Frontal cortex (tissue), 3 donors: ENCODE measurements at regions not wholly inside any gene's neighbourhood (a gene's known extent, or its start where the extent isn't known, plus 50 kb on each side); places are given as distances from the start of the nearest gene placed in this dataset.

Experiments
- DNase-seq, 2 donors: peaks; one replicate each; pipeline ENCODE4 v3.0.0; 2012; ENCODE audit warnings: low spot score in 2 of 2
- FAIRE-seq: peaks from 2 replicates; lab custom pipeline; 2012; peaks lifted over from hg19 to GRCh38; lab: Jason Lieb, UNC
- donor health status: control.
- donor health status: control.
- donor health status: control.

DNA sequence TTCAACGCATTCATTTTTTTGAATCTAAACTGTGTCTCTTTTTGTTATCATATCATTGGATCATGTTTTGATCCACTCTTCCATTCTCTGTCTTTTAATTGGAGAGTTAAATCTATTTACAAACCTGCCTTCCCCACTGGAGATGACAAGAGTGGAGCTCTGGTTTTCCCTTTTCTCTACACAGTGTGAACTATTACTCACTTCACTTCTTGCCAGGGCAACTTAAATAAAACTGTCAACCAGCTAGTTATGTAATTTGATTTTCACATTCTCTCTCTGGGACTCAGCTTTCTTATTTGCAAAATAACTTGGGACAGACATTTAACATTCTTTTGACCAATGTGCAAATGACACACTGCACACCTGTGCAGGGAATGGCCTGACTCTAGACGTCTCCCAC is 230.8 kb upstream of the CST7 start:
- DNase-seq (no peak), FAIRE-seq (no peak)

DNA sequence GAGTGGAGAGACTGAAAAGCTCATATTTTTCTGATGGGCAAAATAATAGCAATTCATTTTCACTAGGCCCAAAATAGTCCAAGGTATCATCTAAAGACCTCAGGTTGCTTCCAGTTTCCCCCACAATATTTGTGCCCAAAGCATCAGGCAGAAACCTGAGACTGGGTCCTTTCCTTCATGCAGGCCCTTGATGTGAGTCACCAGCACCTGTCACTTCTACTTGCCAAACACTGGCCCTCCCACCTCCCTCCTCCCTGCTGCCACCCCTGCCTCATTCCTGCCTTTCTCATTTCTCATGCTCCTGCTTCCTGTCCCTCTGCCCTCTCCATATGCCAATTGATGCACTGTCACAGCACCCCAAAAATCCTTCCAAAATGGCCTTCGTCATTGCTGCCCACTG is 230.4 kb upstream of the CST7 start:
- DNase-seq (no peak), FAIRE-seq (no peak)

DNA sequence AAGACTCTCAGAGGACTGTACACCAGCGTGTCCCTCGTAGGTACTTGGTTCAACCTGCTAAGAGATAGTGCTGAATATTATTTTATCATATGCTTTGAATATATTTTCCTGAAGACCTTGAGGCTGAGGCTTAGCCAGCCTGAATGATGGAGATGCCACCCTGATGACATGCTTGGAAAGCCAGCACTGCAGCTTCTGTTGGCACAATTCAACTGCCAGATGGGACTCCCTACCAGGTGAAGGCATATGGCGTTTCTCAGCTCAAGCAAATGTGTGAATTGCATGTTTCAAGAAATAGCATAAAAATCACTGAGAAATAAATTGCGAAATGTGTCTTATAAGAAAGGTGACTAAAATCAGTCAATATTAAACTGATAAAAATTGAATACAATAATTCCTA is 228.1 kb upstream of the CST7 start:
- DNase-seq, result no peak
- FAIRE-seq, result no peak

DNA sequence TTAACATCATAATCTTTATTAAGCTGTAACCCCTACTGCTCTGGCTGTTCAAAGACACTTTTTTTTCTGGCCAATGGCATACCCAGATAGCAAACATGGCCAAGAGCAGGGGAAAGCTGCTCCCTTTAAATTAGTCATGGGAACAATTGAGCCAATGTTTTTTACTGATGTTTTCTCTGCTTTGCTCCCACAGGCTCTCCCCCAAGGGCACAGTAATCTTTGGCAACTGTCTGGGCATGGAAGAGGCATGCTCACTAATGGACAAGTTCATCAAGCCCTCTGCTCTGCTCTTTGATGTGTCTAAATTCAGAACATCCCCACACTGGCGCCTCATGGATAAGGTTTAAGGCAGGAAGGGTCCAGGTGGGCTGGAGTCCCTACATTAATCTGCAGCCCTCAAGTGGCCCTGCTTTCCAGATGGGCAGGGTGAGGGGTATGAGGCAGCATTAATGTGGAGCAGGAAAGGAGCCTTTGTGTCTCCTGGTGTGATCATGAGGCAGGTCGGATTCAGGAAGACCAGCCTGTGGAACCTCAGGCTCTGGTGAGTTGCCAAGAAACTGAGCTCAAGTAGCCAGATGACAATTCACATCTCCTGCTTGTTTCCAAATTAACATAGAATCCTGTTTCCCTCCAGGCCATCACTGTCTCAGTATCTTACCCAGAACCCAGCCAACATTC is 227.0 kb upstream of the CST7 start:
- DNase-seq, result no peak
- no peak for FAIRE-seq

DNA sequence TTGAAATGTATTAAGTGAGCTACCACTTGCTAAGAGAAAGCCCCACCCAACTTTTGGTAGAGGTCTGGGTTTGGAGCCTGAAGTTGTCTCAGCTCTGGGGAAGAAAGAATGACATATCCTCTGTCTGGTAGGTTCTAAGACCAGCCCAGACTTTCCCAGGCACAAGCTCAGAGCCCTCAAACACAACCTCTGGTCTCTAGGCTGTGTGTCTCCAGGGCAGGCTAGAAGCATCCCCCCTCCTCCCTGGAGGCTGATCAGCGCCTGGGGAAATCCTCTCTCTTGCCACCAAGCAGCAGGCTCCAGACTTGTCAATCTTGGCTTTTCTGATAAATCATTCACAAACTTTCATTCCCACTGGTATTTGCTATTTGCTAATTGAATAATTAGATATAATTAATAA is 226.5 kb upstream of the CST7 start:
- no peak for DNase-seq
- FAIRE-seq, result no peak

DNA sequence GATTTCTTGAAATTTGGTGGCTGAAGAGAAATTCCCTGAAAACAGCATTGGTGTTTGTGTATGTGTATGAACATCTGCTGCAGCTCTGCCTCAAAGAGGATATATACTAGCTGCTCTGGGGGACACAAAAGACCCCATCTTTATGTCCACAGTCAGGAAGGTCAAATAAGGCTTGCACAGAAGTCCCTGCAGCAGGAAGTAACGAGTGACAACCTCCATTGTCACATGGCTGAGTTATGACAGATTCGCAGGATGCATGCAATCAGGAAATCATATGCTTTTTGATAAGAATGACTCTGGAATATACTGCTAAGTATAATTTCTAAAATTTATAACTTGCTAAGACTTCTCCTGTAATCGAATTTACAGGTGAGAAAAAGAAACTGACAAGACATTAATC is 225.9 kb upstream of the CST7 start:
- DNase-seq, result no peak
- FAIRE-seq, result no peak

DNA sequence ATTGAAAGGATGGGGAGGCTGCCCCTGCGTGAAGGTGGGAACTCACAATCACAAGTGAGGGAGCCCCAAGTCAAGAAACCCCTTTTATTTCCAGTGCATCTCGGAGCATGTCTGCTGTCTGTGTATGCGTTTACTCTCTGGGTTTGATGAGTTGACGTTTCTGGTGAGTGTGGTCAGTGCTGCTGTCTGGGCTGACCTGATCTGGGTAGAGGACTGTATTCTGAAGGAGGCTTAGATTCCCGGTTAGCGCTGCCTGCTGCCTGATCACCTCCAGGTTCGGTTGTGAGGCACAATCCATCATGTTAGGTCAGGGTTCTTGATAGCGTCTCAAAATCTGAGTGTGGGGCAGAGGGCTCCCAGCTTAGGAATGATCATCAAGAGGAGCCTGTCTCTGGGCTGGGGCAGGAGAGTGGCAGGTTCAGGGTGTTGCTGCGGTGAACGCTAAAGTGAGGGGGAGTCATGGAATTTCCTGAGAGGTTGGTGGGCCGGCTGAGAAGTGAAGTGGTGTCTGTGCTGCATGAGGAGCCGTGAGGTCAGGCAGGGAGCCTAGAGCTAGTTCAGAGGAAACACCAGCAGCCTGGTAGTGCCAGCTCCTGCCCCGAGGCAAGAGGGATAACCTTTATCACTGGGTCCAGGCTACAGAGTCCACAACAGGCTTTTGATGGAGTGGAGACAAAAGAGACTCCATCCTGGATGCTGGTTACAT is 225.3 kb upstream of the CST7 start:
- DNase-seq (no peak), FAIRE-seq (no peak)

DNA sequence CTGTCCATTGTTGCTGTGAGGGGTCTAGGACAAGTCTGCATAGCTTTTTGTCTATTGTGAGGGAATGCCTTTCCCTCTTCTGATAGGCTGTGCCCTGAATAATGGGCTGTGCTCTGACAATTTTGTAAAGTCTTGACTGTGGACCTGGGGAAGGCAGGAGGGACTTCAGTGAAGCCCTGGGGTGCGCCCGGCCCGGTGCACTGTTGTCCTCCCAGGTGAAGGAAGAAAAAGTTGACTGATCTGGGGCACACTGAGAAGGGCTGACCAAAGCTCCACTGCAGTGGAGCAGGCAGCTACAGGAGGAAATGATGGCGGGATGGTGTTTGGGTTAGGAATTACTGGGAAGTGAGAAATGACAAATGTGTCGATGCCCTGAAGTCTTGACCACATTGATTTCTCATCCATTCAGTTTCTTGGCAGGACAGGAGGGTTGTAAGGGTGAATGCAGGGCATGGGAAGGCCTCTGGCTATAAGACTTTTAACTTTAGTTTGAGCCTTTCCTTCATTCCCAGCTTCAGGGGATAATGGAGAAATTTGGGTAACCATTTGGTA is 224.0 kb upstream of the CST7 start:
- FAIRE-seq (no peak), DNase-seq (no peak)

DNA sequence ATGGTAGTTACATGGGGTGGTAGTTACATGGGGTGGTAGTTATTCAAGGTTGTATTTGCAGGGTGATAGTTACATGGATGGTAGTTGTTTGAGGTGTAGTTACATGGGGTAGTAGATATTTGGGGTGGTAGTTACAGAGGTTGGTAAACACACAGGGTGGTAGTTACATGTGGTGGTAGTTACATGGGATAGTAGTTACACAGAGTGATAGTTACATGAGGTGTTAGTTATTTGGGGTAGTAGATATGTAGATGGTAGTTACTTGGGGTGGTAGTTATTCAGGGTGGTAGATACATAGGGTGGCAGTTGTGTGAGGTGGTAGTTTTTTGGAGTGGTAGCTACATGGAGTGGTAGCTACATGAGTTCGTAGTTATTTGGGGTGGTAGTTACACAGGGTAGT is 221.3 kb upstream of the CST7 start:
- no peak for DNase-seq
- FAIRE-seq, result no peak

DNA sequence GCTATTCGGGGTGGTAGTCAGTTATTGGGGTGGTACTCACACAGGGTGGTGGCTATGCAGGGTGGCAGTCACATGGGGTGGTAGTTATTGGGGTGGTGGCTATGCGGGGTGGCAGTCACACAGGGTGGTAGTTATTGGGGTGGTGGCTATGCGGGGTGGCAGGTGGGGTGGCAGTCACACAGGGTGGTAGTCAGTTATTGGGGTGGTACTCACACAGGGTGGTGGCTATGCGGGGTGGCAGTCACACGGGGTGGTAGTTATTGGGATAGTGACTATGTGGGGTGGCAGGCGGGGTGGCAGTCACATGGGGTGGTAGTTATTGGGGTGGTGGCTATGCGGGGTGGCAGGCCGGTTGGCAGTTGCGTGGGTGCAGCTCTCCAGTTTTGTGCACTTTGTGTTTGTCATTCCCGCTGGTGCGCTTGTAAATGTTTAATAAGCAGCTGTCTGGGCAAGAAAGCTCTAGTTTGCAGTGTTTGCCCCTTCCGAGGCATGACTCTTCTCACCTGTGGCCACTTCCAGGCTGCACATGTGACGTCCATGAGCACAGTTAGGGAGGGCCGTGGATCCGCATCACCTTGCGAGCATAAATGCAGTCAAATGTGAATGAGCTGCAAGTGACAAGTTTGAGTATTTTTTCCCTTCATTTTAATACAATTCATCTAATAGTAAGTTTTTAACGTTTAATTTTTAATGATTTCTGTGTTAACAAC is 219.0 kb upstream of the CST7 start:
- no peak for FAIRE-seq
- no peak for DNase-seq

DNA sequence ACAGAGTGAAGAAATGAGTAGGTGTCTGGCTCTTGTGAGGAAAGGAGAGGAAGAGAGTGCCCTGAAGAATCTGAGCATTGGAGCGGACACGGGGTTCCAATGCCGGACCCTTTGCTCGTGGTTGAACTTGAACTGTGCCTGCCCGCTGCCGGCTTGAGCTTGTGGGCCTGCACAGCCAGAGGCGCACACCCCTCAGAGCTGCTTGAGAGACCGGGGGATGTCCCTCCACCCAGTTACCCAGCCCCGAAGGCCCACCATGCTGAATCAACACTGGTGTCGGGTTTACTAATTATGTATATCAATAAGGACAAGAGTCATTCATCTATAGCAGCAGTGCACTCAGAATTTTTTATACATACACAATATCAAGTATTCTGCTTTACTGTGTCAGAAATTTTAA is 218.3 kb upstream of the CST7 start:
- DNase-seq (no peak), FAIRE-seq (no peak)

DNA sequence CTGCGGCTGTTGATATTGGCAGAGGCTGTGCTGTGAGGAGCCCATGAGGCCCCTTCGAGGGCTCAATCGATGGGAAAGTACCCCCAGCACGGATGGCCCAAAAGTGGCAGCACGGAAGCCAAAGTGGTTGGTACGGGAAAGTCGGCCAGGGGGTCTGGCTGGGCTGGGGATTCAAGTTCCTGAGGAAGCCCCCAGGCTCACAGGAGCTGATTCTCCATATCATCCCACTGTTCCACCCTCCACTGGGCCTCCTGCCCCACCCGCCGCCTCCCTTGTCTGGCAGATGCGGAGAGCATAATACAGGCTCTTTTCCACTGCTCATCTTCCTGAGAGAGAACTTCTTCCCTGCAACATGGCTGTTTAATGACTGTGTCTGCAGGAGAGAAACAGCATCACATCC is 217.8 kb upstream of the CST7 start:
- no peak for FAIRE-seq
- DNase-seq, result no peak

DNA sequence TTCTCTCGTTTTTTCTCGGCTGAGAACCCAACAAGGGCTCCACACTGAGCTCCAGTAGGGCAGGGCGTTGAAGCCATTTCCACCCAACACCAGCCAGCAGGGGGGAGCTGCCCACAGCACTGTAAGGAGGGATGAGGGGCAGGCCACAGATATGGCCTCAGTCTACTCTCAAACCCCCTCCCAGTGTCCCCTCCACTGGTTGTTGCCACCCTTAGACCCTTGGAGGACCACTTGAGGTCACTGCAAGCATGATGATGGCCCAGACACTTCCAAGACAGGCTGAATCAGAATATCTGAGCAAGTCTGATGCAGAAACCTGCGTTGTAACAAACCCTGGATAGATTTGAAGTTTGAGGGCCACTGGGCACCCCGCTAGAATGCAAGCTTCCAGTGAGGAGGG is 217.0 kb upstream of the CST7 start:
- DNase-seq (no peak), FAIRE-seq (no peak)

DNA sequence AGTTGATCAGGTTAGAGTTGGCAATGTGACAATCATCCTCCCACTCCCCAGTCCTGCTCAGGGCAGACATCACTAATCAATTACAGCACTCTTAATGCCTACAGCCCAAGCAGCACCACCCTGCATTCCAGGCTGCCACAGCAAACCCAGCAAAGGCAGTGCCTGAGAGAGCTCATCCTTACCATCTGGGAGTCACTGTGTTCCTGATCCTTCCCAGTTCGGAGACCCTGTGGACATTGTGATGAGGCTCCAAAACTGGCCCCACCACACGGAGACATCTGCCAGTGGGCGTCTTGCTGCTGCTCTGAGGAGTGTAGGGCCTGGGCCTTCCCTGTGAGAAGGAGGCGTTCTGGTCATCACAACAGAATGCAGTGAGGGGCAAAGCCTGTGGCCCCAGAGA is 216.5 kb upstream of the CST7 start:
- no peak for FAIRE-seq
- no peak for DNase-seq

DNA sequence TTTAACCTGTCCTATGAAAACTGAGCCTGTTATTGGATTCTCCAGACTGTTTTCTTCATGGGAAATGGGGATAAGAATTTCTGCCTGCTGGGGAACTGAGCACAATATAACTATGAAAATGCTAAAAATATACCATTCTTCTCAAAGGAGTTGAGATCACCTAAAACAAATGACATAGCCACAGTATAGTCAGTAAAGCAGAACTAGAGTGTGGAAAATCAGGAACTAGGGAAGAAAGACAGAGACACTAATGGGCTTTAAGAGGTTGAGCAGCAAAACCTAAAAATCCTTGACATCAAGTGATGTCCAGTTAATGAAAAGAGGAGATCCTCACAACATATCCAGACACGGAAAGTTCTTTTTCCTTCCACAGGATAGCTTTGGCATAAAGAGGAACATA is 215.7 kb upstream of the CST7 start:
- no peak for FAIRE-seq
- no peak for DNase-seq

DNA sequence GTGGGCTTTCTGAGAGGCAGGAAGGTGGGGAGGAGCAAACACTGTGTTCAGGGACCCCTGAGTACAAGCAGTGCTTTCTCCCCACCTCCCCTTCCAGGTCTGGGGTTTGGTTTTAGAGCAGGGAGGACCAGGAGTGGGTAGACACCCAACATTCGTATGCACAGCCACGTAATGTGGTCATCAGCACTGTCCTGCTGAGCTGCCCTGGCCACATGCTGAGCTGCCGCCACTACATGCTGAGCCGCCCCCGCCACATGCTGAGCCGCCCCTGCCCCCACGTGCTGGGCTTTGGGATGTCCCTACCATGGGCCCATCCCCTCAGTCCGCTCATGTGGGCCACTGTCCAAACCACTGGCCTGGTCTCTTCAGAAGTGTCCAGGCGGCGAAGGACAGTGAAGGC is 214.9 kb upstream of the CST7 start:
- no peak for DNase-seq
- no peak for FAIRE-seq

DNA sequence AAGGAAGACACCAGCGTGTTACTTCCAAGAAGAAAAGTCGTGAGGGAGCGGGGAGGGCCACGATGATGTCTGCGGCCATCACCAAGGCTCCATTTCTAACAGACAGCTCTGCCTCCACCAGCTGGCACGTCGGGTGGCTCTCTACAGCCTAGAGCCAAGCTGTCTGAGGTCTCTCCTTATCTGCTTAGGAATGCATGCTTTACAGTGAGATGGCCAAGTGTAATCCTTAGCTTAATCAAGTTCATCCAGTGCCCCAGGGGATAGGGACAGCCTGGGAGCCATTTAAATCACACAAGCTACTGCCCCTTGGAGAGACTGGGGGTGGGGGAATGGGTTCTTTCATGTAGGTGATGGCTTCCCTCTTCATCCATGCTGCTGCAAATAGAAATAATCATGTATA is 213.8 kb upstream of the CST7 start:
- FAIRE-seq, result no peak
- DNase-seq, result no peak

DNA sequence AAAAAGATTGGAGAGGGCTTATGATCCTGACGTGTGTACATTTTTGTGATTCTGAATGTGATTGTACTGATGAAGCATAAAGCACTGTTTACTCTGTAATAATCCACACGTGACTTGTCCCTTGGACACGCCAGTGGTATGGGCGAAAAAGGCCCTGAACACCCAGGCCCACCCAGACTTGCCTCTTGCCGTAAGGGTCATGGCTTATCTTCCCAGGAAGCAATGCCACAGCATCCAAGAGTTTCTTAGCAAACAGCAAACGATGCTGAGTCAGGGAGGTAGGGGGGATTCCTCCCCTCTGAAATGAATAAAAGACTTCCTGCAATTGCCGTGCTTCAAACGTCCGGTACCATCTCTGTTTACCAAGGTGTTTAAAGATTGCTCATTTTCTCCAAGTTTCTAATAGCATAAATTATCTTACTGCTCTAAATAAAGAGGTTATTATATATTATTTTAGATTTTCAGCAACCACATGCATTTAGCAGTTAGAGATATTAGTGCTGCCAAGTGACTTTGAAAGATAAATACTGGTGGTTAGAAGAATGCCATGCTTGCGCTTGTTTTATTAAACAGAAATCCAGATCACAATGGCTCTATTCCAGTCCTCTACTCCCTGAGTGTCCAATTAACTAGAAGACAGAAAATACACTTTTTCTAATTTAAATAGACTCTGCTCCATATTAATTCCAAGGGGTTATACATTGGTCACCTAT is 212.8 kb upstream of the CST7 start:
- FAIRE-seq (no peak), DNase-seq (no peak)

DNA sequence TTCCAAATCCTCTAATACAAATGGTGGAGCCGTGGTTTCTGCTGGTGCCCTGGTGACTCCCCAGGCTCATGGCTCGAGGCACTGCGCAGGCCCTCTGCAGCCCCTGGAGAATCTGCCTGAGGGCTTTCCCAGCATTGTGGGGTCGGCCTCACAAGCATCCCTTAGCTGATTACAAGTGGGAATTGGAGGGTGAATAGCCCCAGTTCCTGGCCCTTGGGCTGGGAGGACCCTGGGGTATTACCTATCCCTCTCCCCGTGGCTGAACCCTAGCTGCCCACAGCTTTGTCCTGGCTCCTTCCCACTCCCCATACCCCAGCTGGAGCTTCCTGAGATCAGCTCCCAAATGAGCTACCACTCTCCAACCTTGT is 212.2 kb upstream of the CST7 start:
- FAIRE-seq (no peak), DNase-seq (no peak)

DNA sequence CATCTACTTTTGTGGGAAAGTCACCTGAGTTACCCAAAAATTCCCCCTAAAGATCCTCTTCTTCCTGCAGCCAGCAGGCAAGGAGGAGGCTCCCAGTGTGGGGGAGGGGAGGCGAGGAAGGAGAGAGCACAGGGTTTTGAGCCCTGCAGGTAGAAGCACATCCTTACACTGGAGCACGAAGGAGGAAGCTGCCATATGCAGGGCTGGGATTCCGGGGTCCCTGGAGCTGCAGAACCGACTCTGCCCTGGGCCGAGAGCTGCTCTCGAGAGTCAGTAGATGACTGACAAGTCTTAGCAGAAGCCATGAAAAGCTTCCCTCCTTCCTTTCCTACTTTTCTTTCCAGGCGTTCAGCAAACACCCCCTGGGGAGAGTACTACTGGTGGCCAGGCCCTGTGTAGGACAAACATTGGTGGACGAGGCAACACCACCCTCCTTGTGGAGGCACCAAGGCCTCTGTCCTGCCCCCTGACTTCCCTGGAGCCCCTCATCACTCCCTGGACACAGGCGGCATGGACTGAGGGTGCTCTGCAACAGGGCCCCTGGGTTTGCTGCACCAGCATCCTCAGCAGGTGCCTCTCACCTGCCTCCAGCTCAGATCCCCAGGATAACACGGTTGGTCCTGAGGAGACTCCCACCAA is 211.7 kb upstream of the CST7 start:
- FAIRE-seq, result no peak
- no peak for DNase-seq
